ENCODE measurements at regions not wholly inside any gene's neighbourhood (a gene's known extent, or its start where the extent isn't known, plus 50 kb on each side); places are given as distances from the start of the nearest gene placed in this dataset.

GRCh38 chr7:104962781-104963180 lies 51.2 kb upstream of the KMT2E start:
- Histone ChIP-seq H3K27ac (peak overlapping the region in 1 of 2 donors; percentile 87), H3K4me1 (peaks cover 7 to 41% of the 10 kb centered on the region in 2 donors)
- ATAC-seq, result no peak

GRCh38 chr7:104963378-104963990 lies 50.5 kb upstream of the KMT2E start:
- Histone ChIP-seq H3K9me3 (no peaks in the 10 kb centered on the region), H3K27ac (peak overlapping the region in 1 of 2 donors; percentile 87), H3K36me3 (no peaks in the 10 kb centered on the region), H3K4me3 (no peak overlapping the region), H3K27me3 (no peaks in the 10 kb centered on the region), H3K4me1 (peaks cover 11 to 48% of the 10 kb centered on the region in 2 donors)
- DNase-seq (no peak), ATAC-seq (no peak)
- no peak for TF ChIP-seq CTCF (IDR thresholded peaks at IDR 0.05)
- intact Hi-C loops (cut with DNase I), result no loop called here

More at GRCh38 chr7:104962781-104963180, 51.2 kb upstream of the KMT2E start:
- intact Hi-C loops (cut with DNase I), result no loop called here
- no peak for DNase-seq
- no peaks in the 10 kb centered on the region for H3K9me3 ChIP-seq
- H3K36me3 ChIP-seq, result no peaks in the 10 kb centered on the region
- H3K4me3 ChIP-seq, result no peak overlapping the region
- no peaks in the 10 kb centered on the region for H3K27me3 ChIP-seq
- no peak for TF ChIP-seq CTCF (IDR thresholded peaks at IDR 0.05)

- H3K36me3 ChIP-seq, result no peaks in the 10 kb centered on the region
- no peak overlapping the region for H3K4me3 ChIP-seq
- no peaks in the 10 kb centered on the region for H3K27me3 ChIP-seq
- intact Hi-C loops (cut with DNase I), result no loop called here
- ATAC-seq (no peak), DNase-seq (no peak)
- peaks cover 16 to 50% of the 10 kb centered on the region in 2 donors for H3K4me1 ChIP-seq
- H3K9me3 ChIP-seq, result no peaks in the 10 kb centered on the region
- H3K27ac ChIP-seq, result peak overlapping the region in 1 of 2 donors; percentile 87
- TF ChIP-seq CTCF (IDR thresholded peaks at IDR 0.05), result no peak
Observed at GRCh38 chr7:104963991-104964385, 50.0 kb upstream of the KMT2E start.
